ENCODE measurements at regions not wholly inside any gene's neighbourhood (a gene's known extent, or its start where the extent isn't known, plus 50 kb on each side); places are given as distances from the start of the nearest gene placed in this dataset.

DNA sequence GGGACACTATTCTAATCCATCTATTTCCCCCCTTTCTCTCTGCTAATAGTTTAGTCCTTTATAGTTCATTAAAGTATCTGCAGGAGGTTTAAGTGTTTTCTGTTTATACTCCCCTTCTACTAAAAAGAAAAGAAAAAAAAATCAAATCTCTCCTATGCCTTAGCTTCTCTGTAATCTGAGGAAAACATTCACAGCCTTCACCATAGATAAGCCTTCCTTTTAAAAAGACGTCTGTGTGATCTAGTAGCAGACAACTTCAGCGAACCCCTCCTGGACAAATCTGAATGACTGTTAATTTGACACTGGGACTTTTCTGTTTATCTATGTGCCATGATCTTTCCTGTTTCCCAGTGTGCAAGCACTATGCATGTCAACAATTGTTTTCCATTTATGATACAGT, 70.4 kb upstream of the CDH19 start:
- ChIA-PET CTCF (no interaction called here), POLR2A (no interaction called here)
- H3K9me3 ChIP-seq (ENCODE audit: control insufficient read depth, insufficient read depth, low read depth, low read length) = no peaks in the 10 kb centered on the region
- H3K4me3 ChIP-seq (ENCODE audit: low read depth, low read length) = no peak overlapping the region
- H3K4me1 ChIP-seq (ENCODE audit: control insufficient read depth, insufficient read depth, low read length) = no peaks in the 10 kb centered on the region
- H3K27ac ChIP-seq (ENCODE audit: extremely low read depth, low read depth, low read length) = no peak overlapping the region
- TF ChIP-seq ZNF19 (tag by site-specific recombination; IDR thresholded peaks at IDR 0.05; ENCODE audit: low read depth) (no peak), ZNF624 (tag by site-specific recombination; IDR thresholded peaks at IDR 0.05) (no peak), KLF7 (tag by site-specific recombination; IDR thresholded peaks at IDR 0.05; ENCODE audit: borderline replicate concordance) (no peak), ZNF654 (tag by site-specific recombination; IDR thresholded peaks at IDR 0.05; ENCODE audit: low read depth) (no peak), ZNF560 (tag by site-specific recombination; IDR thresholded peaks at IDR 0.05; ENCODE audit: borderline replicate concordance) (no peak), ZNF302 (tag by site-specific recombination; IDR thresholded peaks at IDR 0.05; ENCODE audit: low read depth) (no peak), ZFP69B (tag by site-specific recombination; IDR thresholded peaks at IDR 0.05) (no peak), ZNF664 (tag by site-specific recombination; IDR thresholded peaks at IDR 0.05) (no peak), SCRT2 (tag by site-specific recombination; IDR thresholded peaks at IDR 0.05) (no peak), ZNF514 (tag by site-specific recombination; IDR thresholded peaks at IDR 0.05) (no peak), ZNF175 (tag by site-specific recombination; IDR thresholded peaks at IDR 0.05) (no peak), ZNF626 (tag by site-specific recombination; IDR thresholded peaks at IDR 0.05) (no peak), ZNF768 (tag by site-specific recombination; IDR thresholded peaks at IDR 0.05) (no peak), ZNF707 (tag by site-specific recombination; IDR thresholded peaks at IDR 0.05) (no peak), ZNF398 (tag by site-specific recombination; IDR thresholded peaks at IDR 0.05) (no peak), ZNF157 (tag by site-specific recombination; IDR thresholded peaks at IDR 0.05) (no peak)
- TF ChIP-seq, protein P1, sequence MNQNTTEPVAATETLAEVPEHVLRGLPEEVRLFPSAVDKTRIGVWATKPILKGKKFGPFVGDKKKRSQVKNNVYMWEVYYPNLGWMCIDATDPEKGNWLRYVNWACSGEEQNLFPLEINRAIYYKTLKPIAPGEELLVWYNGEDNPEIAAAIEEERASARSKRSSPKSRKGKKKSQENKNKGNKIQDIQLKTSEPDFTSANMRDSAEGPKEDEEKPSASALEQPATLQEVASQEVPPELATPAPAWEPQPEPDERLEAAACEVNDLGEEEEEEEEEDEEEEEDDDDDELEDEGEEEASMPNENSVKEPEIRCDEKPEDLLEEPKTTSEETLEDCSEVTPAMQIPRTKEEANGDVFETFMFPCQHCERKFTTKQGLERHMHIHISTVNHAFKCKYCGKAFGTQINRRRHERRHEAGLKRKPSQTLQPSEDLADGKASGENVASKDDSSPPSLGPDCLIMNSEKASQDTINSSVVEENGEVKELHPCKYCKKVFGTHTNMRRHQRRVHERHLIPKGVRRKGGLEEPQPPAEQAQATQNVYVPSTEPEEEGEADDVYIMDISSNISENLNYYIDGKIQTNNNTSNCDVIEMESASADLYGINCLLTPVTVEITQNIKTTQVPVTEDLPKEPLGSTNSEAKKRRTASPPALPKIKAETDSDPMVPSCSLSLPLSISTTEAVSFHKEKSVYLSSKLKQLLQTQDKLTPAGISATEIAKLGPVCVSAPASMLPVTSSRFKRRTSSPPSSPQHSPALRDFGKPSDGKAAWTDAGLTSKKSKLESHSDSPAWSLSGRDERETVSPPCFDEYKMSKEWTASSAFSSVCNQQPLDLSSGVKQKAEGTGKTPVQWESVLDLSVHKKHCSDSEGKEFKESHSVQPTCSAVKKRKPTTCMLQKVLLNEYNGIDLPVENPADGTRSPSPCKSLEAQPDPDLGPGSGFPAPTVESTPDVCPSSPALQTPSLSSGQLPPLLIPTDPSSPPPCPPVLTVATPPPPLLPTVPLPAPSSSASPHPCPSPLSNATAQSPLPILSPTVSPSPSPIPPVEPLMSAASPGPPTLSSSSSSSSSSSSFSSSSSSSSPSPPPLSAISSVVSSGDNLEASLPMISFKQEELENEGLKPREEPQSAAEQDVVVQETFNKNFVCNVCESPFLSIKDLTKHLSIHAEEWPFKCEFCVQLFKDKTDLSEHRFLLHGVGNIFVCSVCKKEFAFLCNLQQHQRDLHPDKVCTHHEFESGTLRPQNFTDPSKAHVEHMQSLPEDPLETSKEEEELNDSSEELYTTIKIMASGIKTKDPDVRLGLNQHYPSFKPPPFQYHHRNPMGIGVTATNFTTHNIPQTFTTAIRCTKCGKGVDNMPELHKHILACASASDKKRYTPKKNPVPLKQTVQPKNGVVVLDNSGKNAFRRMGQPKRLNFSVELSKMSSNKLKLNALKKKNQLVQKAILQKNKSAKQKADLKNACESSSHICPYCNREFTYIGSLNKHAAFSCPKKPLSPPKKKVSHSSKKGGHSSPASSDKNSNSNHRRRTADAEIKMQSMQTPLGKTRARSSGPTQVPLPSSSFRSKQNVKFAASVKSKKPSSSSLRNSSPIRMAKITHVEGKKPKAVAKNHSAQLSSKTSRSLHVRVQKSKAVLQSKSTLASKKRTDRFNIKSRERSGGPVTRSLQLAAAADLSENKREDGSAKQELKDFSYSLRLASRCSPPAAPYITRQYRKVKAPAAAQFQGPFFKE (tag by site-specific recombination; IDR thresholded peaks at IDR 0.05; ENCODE audit: borderline replicate concordance) = no peak
- TF ChIP-seq, protein P2, sequence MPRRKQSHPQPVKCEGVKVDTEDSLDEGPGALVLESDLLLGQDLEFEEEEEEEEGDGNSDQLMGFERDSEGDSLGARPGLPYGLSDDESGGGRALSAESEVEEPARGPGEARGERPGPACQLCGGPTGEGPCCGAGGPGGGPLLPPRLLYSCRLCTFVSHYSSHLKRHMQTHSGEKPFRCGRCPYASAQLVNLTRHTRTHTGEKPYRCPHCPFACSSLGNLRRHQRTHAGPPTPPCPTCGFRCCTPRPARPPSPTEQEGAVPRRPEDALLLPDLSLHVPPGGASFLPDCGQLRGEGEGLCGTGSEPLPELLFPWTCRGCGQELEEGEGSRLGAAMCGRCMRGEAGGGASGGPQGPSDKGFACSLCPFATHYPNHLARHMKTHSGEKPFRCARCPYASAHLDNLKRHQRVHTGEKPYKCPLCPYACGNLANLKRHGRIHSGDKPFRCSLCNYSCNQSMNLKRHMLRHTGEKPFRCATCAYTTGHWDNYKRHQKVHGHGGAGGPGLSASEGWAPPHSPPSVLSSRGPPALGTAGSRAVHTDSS (tag by site-specific recombination; IDR thresholded peaks at IDR 0.05) = no peak
- H3K36me3 ChIP-seq (ENCODE audit: control insufficient read depth in 2 of 2, insufficient read depth in 1 of 2, low read length in 2 of 2) = no peaks in the 10 kb centered on the region

- Histone ChIP-seq H3K9me3 (ENCODE audit: control insufficient read depth, insufficient read depth, low read depth, low read length) (no peaks in the 10 kb centered on the region), H3K27ac (ENCODE audit: extremely low read depth, low read depth, low read length) (no peak overlapping the region), H3K4me1 (ENCODE audit: control insufficient read depth, insufficient read depth, low read length) (no peaks in the 10 kb centered on the region), H3K4me3 (ENCODE audit: low read depth, low read length) (no peak overlapping the region), H3K36me3 (ENCODE audit: control insufficient read depth in 2 of 2, insufficient read depth in 1 of 2, low read length in 2 of 2) (no peaks in the 10 kb centered on the region)
- POLR2A ChIA-PET = no interaction called here
- CTCF ChIA-PET = no interaction called here
- TF ChIP-seq ZNF426 (tag by site-specific recombination; IDR thresholded peaks at IDR 0.05) (no peak), ZNF529 (tag by site-specific recombination; IDR thresholded peaks at IDR 0.05; ENCODE audit: insufficient replicate concordance) (no peak), GFI1B (tag by site-specific recombination; IDR thresholded peaks at IDR 0.05) (no peak), ZNF404 (tag by site-specific recombination; IDR thresholded peaks at IDR 0.05) (no peak), ZNF792 (tag by site-specific recombination; IDR thresholded peaks at IDR 0.05) (no peak)
- TF ChIP-seq, protein P3, sequence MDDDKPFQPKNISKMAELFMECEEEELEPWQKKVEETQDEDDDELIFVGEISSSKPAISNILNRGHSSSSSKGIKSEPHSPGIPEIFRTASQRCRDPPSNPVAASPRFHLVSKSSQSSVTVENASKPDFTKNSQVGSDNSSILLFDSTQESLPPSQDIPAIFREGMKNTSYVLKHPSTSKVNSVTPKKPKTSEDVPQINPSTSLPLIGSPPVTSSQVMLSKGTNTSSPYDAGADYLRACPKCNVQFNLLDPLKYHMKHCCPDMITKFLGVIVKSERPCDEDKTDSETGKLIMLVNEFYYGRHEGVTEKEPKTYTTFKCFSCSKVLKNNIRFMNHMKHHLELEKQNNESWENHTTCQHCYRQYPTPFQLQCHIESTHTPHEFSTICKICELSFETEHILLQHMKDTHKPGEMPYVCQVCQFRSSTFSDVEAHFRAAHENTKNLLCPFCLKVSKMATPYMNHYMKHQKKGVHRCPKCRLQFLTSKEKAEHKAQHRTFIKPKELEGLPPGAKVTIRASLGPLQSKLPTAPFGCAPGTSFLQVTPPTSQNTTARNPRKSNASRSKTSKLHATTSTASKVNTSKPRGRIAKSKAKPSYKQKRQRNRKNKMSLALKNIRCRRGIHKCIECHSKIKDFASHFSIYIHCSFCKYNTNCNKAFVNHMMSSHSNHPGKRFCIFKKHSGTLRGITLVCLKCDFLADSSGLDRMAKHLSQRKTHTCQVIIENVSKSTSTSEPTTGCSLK (tag by site-specific recombination; IDR thresholded peaks at IDR 0.05) = no peak
- TF ChIP-seq, protein P4, sequence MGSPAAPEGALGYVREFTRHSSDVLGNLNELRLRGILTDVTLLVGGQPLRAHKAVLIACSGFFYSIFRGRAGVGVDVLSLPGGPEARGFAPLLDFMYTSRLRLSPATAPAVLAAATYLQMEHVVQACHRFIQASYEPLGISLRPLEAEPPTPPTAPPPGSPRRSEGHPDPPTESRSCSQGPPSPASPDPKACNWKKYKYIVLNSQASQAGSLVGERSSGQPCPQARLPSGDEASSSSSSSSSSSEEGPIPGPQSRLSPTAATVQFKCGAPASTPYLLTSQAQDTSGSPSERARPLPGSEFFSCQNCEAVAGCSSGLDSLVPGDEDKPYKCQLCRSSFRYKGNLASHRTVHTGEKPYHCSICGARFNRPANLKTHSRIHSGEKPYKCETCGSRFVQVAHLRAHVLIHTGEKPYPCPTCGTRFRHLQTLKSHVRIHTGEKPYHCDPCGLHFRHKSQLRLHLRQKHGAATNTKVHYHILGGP (tag by site-specific recombination; IDR thresholded peaks at IDR 0.05) = no peak
These were observed 64.8 kb upstream of the CDH19 start for GRCh38 chr18:66668706-66669105.
